ENCODE measurements at regions not wholly inside any gene's neighbourhood (a gene's known extent, or its start where the extent isn't known, plus 50 kb on each side); places are given as distances from the start of the nearest gene placed in this dataset.

DNA sequence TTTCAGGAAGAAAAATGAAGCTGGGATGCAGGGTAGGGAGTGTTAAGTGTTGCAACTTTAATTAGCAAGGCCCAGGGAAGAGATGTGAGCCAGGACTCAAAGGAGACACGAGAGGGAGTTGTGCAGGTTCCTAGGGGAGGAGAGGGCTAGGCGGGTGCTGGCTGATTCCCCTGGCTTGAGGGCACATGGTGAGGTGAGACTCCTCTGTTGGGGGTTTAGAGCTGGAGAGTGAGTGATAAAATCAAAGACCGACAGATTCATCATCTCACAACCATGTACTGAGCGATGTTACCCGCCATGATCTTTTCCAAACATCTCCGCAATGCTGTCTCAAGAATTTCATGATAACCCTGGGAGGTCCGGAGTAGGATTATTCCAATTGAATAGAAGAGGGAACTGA, 161.8 kb upstream of the CSF3R start:
- no peaks in the 10 kb centered on the region for H3K9me3 ChIP-seq
- no peak overlapping the region for H3K4me3 ChIP-seq
- DNase-seq = no peak
- 78 to 85% (median 84%) methylated on average over 7 of the region's 7 CpGs for WGBS, 5 donors
- peaks cover 0 to 24% (median 3%) of the 10 kb centered on the region in 3 donors for H3K27me3 ChIP-seq
- no peak overlapping the region for H3K27ac ChIP-seq
- H3K36me3 ChIP-seq = no peaks in the 10 kb centered on the region
- intact Hi-C loops (cut with DNase I; ENCODE audit: low total_unique reads) = no loop called here
- H3K4me1 ChIP-seq = peaks cover 0 to under 1% (median 0%) of the 10 kb centered on the region in 4 donors
- TF ChIP-seq POLR2AphosphoS5 (IDR thresholded peaks at IDR 0.05) = no peak
- TF ChIP-seq POLR2A (IDR thresholded peaks at IDR 0.05) = no peak
- TF ChIP-seq, protein P1, sequence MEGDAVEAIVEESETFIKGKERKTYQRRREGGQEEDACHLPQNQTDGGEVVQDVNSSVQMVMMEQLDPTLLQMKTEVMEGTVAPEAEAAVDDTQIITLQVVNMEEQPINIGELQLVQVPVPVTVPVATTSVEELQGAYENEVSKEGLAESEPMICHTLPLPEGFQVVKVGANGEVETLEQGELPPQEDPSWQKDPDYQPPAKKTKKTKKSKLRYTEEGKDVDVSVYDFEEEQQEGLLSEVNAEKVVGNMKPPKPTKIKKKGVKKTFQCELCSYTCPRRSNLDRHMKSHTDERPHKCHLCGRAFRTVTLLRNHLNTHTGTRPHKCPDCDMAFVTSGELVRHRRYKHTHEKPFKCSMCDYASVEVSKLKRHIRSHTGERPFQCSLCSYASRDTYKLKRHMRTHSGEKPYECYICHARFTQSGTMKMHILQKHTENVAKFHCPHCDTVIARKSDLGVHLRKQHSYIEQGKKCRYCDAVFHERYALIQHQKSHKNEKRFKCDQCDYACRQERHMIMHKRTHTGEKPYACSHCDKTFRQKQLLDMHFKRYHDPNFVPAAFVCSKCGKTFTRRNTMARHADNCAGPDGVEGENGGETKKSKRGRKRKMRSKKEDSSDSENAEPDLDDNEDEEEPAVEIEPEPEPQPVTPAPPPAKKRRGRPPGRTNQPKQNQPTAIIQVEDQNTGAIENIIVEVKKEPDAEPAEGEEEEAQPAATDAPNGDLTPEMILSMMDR (IDR thresholded peaks at IDR 0.05) = no peak
- TF ChIP-seq EP300 (IDR thresholded peaks at IDR 0.05) = no peak

DNA sequence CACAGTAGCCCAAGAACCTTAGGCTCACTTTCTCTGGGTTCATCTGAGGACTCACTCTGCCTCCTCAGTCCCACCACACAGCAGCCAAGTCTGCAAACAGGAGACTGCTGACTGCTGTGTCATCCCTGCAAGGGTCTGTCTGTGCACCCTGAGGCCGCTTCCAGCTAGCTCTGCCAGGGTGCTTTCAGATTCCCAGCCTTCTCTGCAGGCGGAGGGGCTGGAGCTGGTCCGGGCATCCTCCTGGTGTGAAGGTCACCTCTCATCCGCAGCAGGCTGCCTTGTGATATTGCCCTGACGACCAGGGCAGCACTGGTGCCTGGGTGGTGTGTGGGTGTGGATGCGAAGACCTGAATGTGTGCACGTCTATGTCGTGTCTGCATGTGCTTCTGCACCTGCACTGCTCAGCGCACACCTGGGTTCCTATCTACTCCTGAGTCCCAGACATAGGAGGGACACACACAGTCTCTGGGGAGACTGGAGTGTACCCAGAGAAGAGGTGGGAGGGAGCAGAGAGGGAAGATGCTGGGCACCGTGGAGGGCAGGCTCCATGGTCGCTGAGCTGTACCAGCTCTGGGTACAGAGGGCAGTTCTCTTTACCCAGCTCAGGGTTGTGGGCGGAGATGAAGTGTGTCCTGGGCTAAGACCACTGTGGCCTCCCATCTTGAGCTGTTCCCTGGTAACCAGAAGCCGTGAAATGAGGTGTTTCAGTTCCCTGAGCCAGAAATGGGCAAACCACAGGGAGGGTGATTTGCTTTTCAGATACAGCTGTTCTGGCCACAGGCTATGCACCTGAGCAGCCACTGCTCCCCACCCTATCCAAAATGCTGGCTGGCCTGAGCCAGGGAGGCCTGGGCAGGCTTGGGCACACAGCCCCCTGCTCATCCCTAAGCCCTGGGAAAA, 160.9 kb upstream of the CSF3R start:
- Histone ChIP-seq H3K4me1 (peaks cover 2 to 10% (median 6%) of the 10 kb centered on the region in 4 donors), H3K27ac (no peak overlapping the region), H3K27me3 (peaks cover 0 to 16% (median 3%) of the 10 kb centered on the region in 3 donors), H3K9me3 (no peaks in the 10 kb centered on the region), H3K4me3 (no peak overlapping the region), H3K36me3 (no peaks in the 10 kb centered on the region)
- no peak for DNase-seq
- 78 to 88% (median 83%) methylated on average over 9 to 13 of the region's 13 CpGs for WGBS, 5 donors
- TF ChIP-seq POLR2AphosphoS5 (IDR thresholded peaks at IDR 0.05) (no peak), EP300 (IDR thresholded peaks at IDR 0.05) (no peak), POLR2A (IDR thresholded peaks at IDR 0.05) (no peak)
- TF ChIP-seq, protein P1 (IDR thresholded peaks at IDR 0.05) = no peak
- intact Hi-C loops (cut with DNase I; ENCODE audit: low total_unique reads) = no loop called here

DNA sequence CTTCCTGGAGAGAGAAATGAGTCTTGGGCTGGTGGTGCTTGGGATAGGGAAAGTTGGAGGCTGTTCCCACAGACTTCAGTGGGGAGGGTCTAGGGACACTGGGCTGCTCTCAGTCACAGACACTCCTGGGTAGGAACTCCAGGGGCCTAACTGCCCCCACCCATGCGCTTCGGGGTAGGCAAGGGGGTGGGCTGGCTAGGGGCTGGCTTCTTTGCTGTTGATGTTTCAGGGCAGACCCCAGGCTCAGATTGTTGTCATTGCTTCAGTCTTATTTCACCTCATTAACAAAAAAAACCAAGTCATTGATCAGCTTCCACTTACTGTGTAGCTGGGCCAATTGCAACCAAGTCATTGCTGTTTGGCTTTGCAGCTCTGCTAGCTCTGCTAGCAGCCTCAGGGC, 160.1 kb upstream of the CSF3R start:
- WGBS, 5 donors = 83 to 97% (median 91%) methylated on average over 2 of the region's 2 CpGs
- no peak overlapping the region for H3K27ac ChIP-seq
- H3K9me3 ChIP-seq = no peaks in the 10 kb centered on the region
- DNase-seq = no peak
- intact Hi-C loops (cut with DNase I; ENCODE audit: low total_unique reads) = no loop called here
- no peaks in the 10 kb centered on the region for H3K36me3 ChIP-seq
- H3K4me3 ChIP-seq = no peak overlapping the region
- H3K27me3 ChIP-seq = peaks cover 0 to 8% (median 3%) of the 10 kb centered on the region in 3 donors
- TF ChIP-seq POLR2A (IDR thresholded peaks at IDR 0.05) = no peak
- TF ChIP-seq, protein P1 (IDR thresholded peaks at IDR 0.05) = no peak
- H3K4me1 ChIP-seq = peaks cover 10 to 18% (median 14%) of the 10 kb centered on the region in 4 donors

DNA sequence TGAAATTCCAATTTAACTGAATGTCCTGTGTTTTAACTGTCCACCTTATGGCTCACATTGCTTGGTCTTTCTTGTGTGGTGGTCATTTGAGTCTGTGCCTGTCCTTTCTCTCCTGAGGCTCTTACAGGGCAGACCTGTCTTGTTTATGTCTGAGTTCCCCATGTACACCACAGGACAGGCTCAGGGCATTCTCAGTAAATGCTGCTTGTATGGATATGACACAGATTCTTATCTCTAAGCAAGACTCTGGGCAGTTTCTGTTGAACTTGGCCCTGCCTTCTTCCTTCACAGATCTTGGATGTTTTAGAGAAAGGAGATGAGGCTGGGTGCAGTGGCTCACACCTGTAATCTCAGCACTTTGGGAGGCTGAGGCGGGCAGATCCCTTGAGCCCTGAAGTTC, 159.1 kb upstream of the CSF3R start:
- intact Hi-C loops (cut with DNase I; ENCODE audit: low total_unique reads) = no loop called here
- WGBS, 5 donors = 82 to 96% (median 91%) methylated on average over 1 of the region's 1 CpG
- TF ChIP-seq, protein P1 (IDR thresholded peaks at IDR 0.05) = no peak
- TF ChIP-seq POLR2A (IDR thresholded peaks at IDR 0.05) (no peak), POLR2AphosphoS5 (IDR thresholded peaks at IDR 0.05) (no peak), EP300 (IDR thresholded peaks at IDR 0.05) (no peak)
- Histone ChIP-seq H3K4me3 (no peak overlapping the region), H3K27ac (no peak overlapping the region), H3K27me3 (peaks cover 0 to 4% (median 3%) of the 10 kb centered on the region in 3 donors), H3K36me3 (no peaks in the 10 kb centered on the region), H3K9me3 (no peaks in the 10 kb centered on the region), H3K4me1 (peaks cover 12 to 21% (median 16%) of the 10 kb centered on the region in 4 donors)
- no peak for DNase-seq
